SH-SY5Y (cell line): ENCODE measurements at regions not wholly inside any gene's neighbourhood (a gene's known extent, or its start where the extent isn't known, plus 50 kb on each side); places are given as distances from the start of the nearest gene placed in this dataset.

Source experiments
- GATA2 ChIP-seq: IDR thresholded peaks from 2 replicates; pipeline ENCODE4 v1.6.1; 2011; ENCODE audit warnings: mild to moderate bottlenecking, low read depth, low read length
- GATA3 ChIP-seq: IDR thresholded peaks from 2 replicates; pipeline ENCODE4 v1.6.1; 2011; ENCODE audit warnings: low read depth, mild to moderate bottlenecking, low read length, moderate library complexity

DNA sequence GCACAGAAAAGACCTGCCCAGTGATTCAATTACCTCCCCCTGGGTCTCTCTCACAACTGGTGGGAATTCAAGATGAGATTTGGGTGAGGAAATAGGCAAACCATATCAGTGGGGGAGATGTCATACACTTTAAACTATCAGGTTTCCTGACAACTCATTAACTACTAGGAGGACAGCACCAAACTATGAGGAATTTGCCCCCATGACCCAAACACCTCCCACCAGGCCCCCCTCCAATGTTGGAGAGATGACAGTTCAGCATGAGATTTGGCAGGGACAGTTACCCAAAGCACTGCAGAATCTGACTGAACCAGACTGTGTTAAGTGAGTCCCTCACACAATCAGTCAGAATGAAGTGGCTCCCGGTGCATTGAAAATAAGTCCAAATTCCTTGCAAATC lies 148.0 kb downstream of the TTLL2 start:
- TF ChIP-seq GATA2 (no peak), GATA3 (no peak)
